ENCODE measurements at regions not wholly inside any gene's neighbourhood (a gene's known extent, or its start where the extent isn't known, plus 50 kb on each side); places are given as distances from the start of the nearest gene placed in this dataset.

- Histone ChIP-seq H3K4me1 (ENCODE audit: control insufficient read depth, insufficient read depth, low read length) (no peaks in the 10 kb centered on the region), H3K9me3 (ENCODE audit: control insufficient read depth, insufficient read depth, low read depth, low read length) (no peaks in the 10 kb centered on the region), H3K27ac (ENCODE audit: low read length) (no peak overlapping the region), H3K27me3 (ENCODE audit: control insufficient read depth, insufficient read depth, low read length) (no peaks in the 10 kb centered on the region), H3K36me3 (ENCODE audit: control insufficient read depth, insufficient read depth, low read length) (no peaks in the 10 kb centered on the region), H3K4me3 (ENCODE audit: low read depth in 2 of 2, low read length in 2 of 2) (no peak overlapping the region)
- BruUV-seq (replicated peaks), result no TSS peak
- DNase-seq (ENCODE audit: low read depth, low spot score) (no peak), ATAC-seq (no peak)
- ChIA-PET CTCF (no interaction called here), POLR2A (no interaction called here)
- intact Hi-C loops (cut with micrococcal nuclease; ENCODE audit: unreplicated experiment), result no loop called here
- in situ Hi-C loops (cut with HindIII; ENCODE audit: low pct_unique_long_range_greater_than_20kb, low sequenced_read_pairs), result no loop called here
- TF ChIP-seq POLR2AphosphoS5 (IDR thresholded peaks at IDR 0.05; ENCODE audit: low read depth, low read length) (no peak), REST (IDR thresholded peaks at IDR 0.05; ENCODE audit: insufficient read depth in 1 of 2, low read depth in 2 of 2, low read length in 1 of 2) (no peak), SIN3A (IDR thresholded peaks at IDR 0.05; ENCODE audit: borderline replicate concordance, insufficient read depth, low read depth, low read length) (no peak), TCF7L2 (IDR thresholded peaks at IDR 0.05; ENCODE audit: low read depth, low read length) (no peak)
- TF ChIP-seq, protein P1, sequence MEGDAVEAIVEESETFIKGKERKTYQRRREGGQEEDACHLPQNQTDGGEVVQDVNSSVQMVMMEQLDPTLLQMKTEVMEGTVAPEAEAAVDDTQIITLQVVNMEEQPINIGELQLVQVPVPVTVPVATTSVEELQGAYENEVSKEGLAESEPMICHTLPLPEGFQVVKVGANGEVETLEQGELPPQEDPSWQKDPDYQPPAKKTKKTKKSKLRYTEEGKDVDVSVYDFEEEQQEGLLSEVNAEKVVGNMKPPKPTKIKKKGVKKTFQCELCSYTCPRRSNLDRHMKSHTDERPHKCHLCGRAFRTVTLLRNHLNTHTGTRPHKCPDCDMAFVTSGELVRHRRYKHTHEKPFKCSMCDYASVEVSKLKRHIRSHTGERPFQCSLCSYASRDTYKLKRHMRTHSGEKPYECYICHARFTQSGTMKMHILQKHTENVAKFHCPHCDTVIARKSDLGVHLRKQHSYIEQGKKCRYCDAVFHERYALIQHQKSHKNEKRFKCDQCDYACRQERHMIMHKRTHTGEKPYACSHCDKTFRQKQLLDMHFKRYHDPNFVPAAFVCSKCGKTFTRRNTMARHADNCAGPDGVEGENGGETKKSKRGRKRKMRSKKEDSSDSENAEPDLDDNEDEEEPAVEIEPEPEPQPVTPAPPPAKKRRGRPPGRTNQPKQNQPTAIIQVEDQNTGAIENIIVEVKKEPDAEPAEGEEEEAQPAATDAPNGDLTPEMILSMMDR (IDR thresholded peaks at IDR 0.05), result no peak
These were observed 303.3 kb upstream of the SHH start for GRCh38 chr7:156115582-156115981.

- DNase-seq (ENCODE audit: low read depth, low spot score), result no peak
- in situ Hi-C loops (cut with HindIII; ENCODE audit: low pct_unique_long_range_greater_than_20kb, low sequenced_read_pairs), result no loop called here
- H3K27me3 ChIP-seq (ENCODE audit: control insufficient read depth, insufficient read depth, low read length), result no peaks in the 10 kb centered on the region
- ChIA-PET POLR2A (interaction anchor here (0.6 kb wide), 1 partner anchor 99 kb away, joined by 4 read pairs; no protein-coding TSS in a partner anchor), CTCF (no interaction called here)
- no peaks in the 10 kb centered on the region for H3K9me3 ChIP-seq (ENCODE audit: control insufficient read depth, insufficient read depth, low read depth, low read length)
- no TSS peak for BruUV-seq (replicated peaks)
- intact Hi-C loops (cut with micrococcal nuclease; ENCODE audit: unreplicated experiment), result no loop called here
- H3K36me3 ChIP-seq (ENCODE audit: control insufficient read depth, insufficient read depth, low read length), result no peaks in the 10 kb centered on the region
- no peaks in the 10 kb centered on the region for H3K4me1 ChIP-seq (ENCODE audit: control insufficient read depth, insufficient read depth, low read length)
- H3K4me3 ChIP-seq (ENCODE audit: low read depth in 2 of 2, low read length in 2 of 2), result no peak overlapping the region
- no peak for ATAC-seq
- no peak overlapping the region for H3K27ac ChIP-seq (ENCODE audit: low read length)
- TF ChIP-seq TCF7L2 (IDR thresholded peaks at IDR 0.05; ENCODE audit: low read depth, low read length), result no peak
- TF ChIP-seq POLR2AphosphoS5 (IDR thresholded peaks at IDR 0.05; ENCODE audit: low read depth, low read length), result no peak
- no peak for TF ChIP-seq SIN3A (IDR thresholded peaks at IDR 0.05; ENCODE audit: borderline replicate concordance, insufficient read depth, low read depth, low read length)
- TF ChIP-seq REST (IDR thresholded peaks at IDR 0.05; ENCODE audit: insufficient read depth in 1 of 2, low read depth in 2 of 2, low read length in 1 of 2), result no peak
- TF ChIP-seq, protein P1 (IDR thresholded peaks at IDR 0.05), result no peak
These were observed 301.5 kb upstream of the SHH start for GRCh38 chr7:156113731-156114130.

Data from Panc1 (cell line).